HUES64 (cell line): ENCODE measurements at regions not wholly inside any gene's neighbourhood (a gene's known extent, or its start where the extent isn't known, plus 50 kb on each side); places are given as distances from the start of the nearest gene placed in this dataset.

Experiments
- H3K27ac ChIP-seq: 2 replicates; pipeline ENCODE4 v1.7.0; 2013; ENCODE audit warnings: low read depth, low read length, inconsistent platforms
- H3K27me3 ChIP-seq: 2 replicates; pipeline ENCODE4 v1.6.1; 2013; ENCODE audit warnings: mild to moderate bottlenecking, low read length; ENCODE audit not compliant: insufficient read depth
- H3K36me3 ChIP-seq: 2 replicates; pipeline ENCODE4 v1.6.1; 2013; ENCODE audit warnings: mild to moderate bottlenecking, low read length; ENCODE audit not compliant: insufficient read depth
- H3K4me1 ChIP-seq: 2 replicates; pipeline ENCODE4 v1.6.1; 2013; ENCODE audit warnings: mild to moderate bottlenecking, low read length, moderate library complexity; ENCODE audit not compliant: insufficient read depth
- H3K4me3 ChIP-seq: 2 replicates; pipeline ENCODE4 v1.5.1; 2013; ENCODE audit warnings: mild to moderate bottlenecking, low read length, moderate library complexity
- H3K9ac ChIP-seq: 2 replicates; pipeline ENCODE4 v1.6.1; 2013; ENCODE audit warnings: mild to moderate bottlenecking, low read depth, low read length
- H3K9me3 ChIP-seq: 2 replicates; pipeline ENCODE4 v1.6.1; 2013; ENCODE audit warnings: low read depth, low read length; ENCODE audit not compliant: insufficient read depth
- WGBS: fragments of 150-250, 120-280 bp; methylation state at CpG from one replicate; pipeline ENCODE4 v1.1.7; 2013; ENCODE audit warnings: missing lambda C conversion rate; 5-methylcytosine and 5-hydroxymethylcytosine counted together

GRCh38 chr2:224146356-224147160 lies 107.5 kb upstream of the SERPINE2 start:
- H3K27ac ChIP-seq = no peak overlapping the region
- no peaks in the 10 kb centered on the region for H3K9me3 ChIP-seq
- H3K4me3 ChIP-seq = no peak overlapping the region
- H3K27me3 ChIP-seq = no peaks in the 10 kb centered on the region
- H3K4me1 ChIP-seq = no peaks in the 10 kb centered on the region
- H3K9ac ChIP-seq = no peak overlapping the region
- no peaks in the 10 kb centered on the region for H3K36me3 ChIP-seq
- WGBS = 91% methylated on average over 6 of the region's 6 CpGs

DNA sequence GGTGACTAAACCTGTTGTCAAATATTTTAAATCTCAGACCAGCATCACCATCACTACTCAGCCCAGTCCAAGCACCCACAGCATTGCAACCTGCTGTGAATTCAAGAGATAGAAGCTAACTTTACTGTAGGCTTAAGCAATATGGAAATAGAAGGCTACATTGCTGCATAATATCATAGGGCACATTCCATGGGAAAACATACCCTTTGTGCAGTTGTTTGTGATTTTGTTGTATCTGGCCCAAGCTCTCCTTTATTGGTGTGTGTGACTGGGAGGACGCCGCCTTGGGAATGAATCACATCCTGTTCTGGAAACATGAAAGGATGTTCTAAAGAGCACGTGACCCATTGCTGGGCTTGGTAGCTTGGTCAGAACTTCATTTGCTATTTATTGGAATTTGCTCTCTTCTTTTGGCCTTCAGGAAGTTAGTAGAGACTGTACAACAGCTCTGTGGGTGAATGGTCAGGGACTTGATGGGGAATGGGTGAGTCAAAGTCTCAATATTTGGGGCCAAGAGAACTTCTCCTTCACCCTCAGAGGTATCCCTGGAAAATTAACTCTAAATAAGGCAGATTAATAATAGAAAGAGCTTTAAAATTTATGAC lies 106.8 kb upstream of the SERPINE2 start:
- Histone ChIP-seq H3K27ac (no peak overlapping the region), H3K36me3 (no peaks in the 10 kb centered on the region), H3K27me3 (no peaks in the 10 kb centered on the region), H3K9me3 (no peaks in the 10 kb centered on the region), H3K9ac (no peak overlapping the region), H3K4me1 (no peaks in the 10 kb centered on the region), H3K4me3 (no peak overlapping the region)
- 88% methylated on average over 3 of the region's 3 CpGs for WGBS

DNA sequence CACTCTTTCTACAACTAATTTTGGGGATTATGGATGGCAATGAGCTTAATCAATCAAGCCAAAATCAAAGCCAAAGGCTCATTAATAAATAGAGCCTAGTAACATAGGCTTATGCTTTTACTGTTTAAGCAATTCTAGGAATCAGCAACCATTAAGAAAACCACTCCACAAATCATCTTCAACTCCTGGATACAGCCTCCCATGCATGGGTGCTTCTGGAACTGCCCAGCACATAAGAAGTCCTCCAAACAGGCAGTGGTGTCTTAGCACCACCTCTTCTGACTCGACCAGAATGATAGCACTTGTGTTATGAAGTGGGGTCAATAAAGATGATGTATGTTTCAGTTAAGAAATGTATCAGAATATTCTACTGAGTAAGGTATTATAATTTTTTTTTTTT lies 104.4 kb upstream of the SERPINE2 start:
- Histone ChIP-seq H3K9me3 (no peaks in the 10 kb centered on the region), H3K36me3 (no peaks in the 10 kb centered on the region), H3K9ac (no peak overlapping the region), H3K4me3 (no peak overlapping the region), H3K4me1 (no peaks in the 10 kb centered on the region), H3K27me3 (no peaks in the 10 kb centered on the region), H3K27ac (no peak overlapping the region)
- 95% methylated on average over 1 of the region's 1 CpG for WGBS

- no peaks in the 10 kb centered on the region for H3K4me1 ChIP-seq
- no peak overlapping the region for H3K4me3 ChIP-seq
- H3K36me3 ChIP-seq = no peaks in the 10 kb centered on the region
- H3K27ac ChIP-seq = no peak overlapping the region
- no peaks in the 10 kb centered on the region for H3K27me3 ChIP-seq
- H3K9me3 ChIP-seq = no peaks in the 10 kb centered on the region
- 87% methylated on average over 3 of the region's 4 CpGs for WGBS
- no peak overlapping the region for H3K9ac ChIP-seq
Measured at GRCh38 chr2:224142397-224143312, 103.6 kb upstream of the SERPINE2 start.

- H3K9ac ChIP-seq = no peak overlapping the region
- no peak overlapping the region for H3K4me3 ChIP-seq
- no peak overlapping the region for H3K27ac ChIP-seq
- H3K4me1 ChIP-seq = no peaks in the 10 kb centered on the region
- no peaks in the 10 kb centered on the region for H3K9me3 ChIP-seq
- 88% methylated on average over 4 of the region's 4 CpGs for WGBS
- H3K36me3 ChIP-seq = no peaks in the 10 kb centered on the region
- H3K27me3 ChIP-seq = no peaks in the 10 kb centered on the region
Measured at GRCh38 chr2:224141304-224141703, 102.2 kb upstream of the SERPINE2 start.

GRCh38 chr2:224137208-224137607 lies 98.1 kb upstream of the SERPINE2 start:
- 100% methylated on average over 1 of the region's 1 CpG for WGBS
- Histone ChIP-seq H3K9me3 (no peaks in the 10 kb centered on the region), H3K4me3 (no peak overlapping the region), H3K36me3 (no peaks in the 10 kb centered on the region), H3K9ac (no peak overlapping the region), H3K27me3 (no peaks in the 10 kb centered on the region), H3K4me1 (no peaks in the 10 kb centered on the region), H3K27ac (no peak overlapping the region)

DNA sequence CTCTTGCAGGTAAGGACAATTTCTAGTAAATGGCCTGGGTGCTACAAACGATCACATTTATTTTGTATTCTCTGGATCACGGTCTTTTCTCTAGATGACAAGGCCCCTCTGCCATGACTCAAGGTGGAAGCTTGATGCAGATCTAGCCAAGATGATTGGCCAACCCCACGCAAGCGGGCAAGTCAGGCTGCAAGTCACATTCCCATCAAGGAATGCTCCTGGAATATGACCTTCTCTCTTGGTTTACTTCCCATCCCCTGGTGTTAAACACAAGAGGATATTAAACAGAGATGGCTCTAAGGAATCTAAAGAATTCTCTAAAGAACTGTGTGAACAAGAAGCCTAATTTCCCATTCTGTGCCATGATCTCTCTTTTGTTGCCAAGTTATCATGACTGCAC lies 97.3 kb upstream of the SERPINE2 start:
- no peak overlapping the region for H3K27ac ChIP-seq
- no peaks in the 10 kb centered on the region for H3K4me1 ChIP-seq
- H3K4me3 ChIP-seq = no peak overlapping the region
- 92% methylated on average over 4 of the region's 4 CpGs for WGBS
- no peaks in the 10 kb centered on the region for H3K9me3 ChIP-seq
- H3K36me3 ChIP-seq = no peaks in the 10 kb centered on the region
- no peak overlapping the region for H3K9ac ChIP-seq
- no peaks in the 10 kb centered on the region for H3K27me3 ChIP-seq

- Histone ChIP-seq H3K36me3 (no peaks in the 10 kb centered on the region), H3K27me3 (no peaks in the 10 kb centered on the region)
Measured at GRCh38 chr2:224135881-224136280, 96.8 kb upstream of the SERPINE2 start.

DNA sequence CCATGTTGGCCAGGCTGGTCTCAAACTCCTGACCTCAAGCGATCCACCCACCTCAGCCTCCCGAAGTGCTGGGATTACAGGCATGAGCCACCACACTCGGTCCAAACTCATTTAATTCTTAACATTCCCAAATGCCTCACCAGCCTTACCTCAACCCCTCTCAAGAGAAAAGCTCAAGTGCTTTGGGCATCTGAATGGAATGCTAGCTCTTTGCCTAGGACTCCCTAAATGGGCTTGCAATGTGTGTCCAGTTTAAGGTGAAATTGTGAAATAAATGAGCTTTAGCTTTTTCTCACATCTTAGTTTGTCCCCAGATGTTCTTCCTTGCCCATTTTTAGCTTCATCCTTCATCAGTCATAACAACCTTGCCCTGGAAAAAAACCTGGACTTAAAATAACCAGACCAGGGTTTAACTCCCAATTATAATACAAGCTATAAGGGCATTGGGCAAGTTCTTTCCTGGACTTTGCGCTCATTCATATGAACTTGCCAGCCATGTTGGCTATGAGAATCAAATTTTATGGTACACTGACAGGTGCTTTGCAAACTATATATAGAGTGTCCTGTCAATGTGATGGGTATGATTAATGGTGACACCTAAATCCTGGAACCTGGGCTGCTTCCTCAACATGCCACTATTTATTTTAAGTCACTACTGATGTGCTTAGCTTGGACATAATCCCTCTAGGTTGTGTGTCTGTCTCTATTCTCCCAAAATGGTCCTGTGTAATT lies 95.1 kb upstream of the SERPINE2 start:
- H3K4me1 ChIP-seq = no peaks in the 10 kb centered on the region
- 97% methylated on average over 4 of the region's 4 CpGs for WGBS
- no peaks in the 10 kb centered on the region for H3K36me3 ChIP-seq
- H3K4me3 ChIP-seq = no peak overlapping the region
- H3K9ac ChIP-seq = no peak overlapping the region
- no peak overlapping the region for H3K27ac ChIP-seq
- H3K27me3 ChIP-seq = no peaks in the 10 kb centered on the region
- H3K9me3 ChIP-seq = no peaks in the 10 kb centered on the region

More at GRCh38 chr2:224135881-224136280, 96.8 kb upstream of the SERPINE2 start:
- Histone ChIP-seq H3K4me3 (no peak overlapping the region), H3K9me3 (no peaks in the 10 kb centered on the region), H3K27ac (no peak overlapping the region), H3K4me1 (no peaks in the 10 kb centered on the region), H3K9ac (no peak overlapping the region)
- WGBS = 93% methylated on average over 5 of the region's 5 CpGs

- H3K4me1 ChIP-seq = no peaks in the 10 kb centered on the region
- 96% methylated on average over 3 of the region's 4 CpGs for WGBS
- no peaks in the 10 kb centered on the region for H3K27me3 ChIP-seq
- H3K27ac ChIP-seq = no peak overlapping the region
- H3K9me3 ChIP-seq = no peaks in the 10 kb centered on the region
- H3K36me3 ChIP-seq = no peaks in the 10 kb centered on the region
- H3K4me3 ChIP-seq = no peak overlapping the region
- H3K9ac ChIP-seq = no peak overlapping the region
Measured at GRCh38 chr2:224133387-224133786, 94.3 kb upstream of the SERPINE2 start.
